Progenitor cell of endocrine pancreas (in vitro differentiated cells): ENCODE measurements at regions not wholly inside any gene's neighbourhood (a gene's known extent, or its start where the extent isn't known, plus 50 kb on each side); places are given as distances from the start of the nearest gene placed in this dataset.

Source experiments
- DNase-seq: peaks from one replicate; pipeline ENCODE4 v3.0.0; 2021; ENCODE audit warnings: low spot score; ENCODE audit not compliant: unreplicated experiment
- H3K27ac Mint-ChIP-seq: 2 replicates; pipeline ENCODE4 v1.8.0; 2021; ENCODE audit warnings: mild to moderate bottlenecking, moderate library complexity, mixed read lengths
- H3K27me3 Mint-ChIP-seq: 2 replicates; pipeline ENCODE4 v1.8.0; 2021; ENCODE audit warnings: mixed read lengths
- H3K36me3 Mint-ChIP-seq: 2 replicates; pipeline ENCODE4 v1.8.0; 2022; ENCODE audit warnings: mixed read lengths; ENCODE audit not compliant: insufficient read depth
- H3K4me1 Mint-ChIP-seq: 2 replicates; pipeline ENCODE4 v1.8.0; 2021; ENCODE audit warnings: low read depth, mixed read lengths
- H3K4me3 Mint-ChIP-seq: 2 replicates; pipeline ENCODE4 v1.8.0; 2021; ENCODE audit warnings: low read depth, mild to moderate bottlenecking, moderate library complexity, mixed read lengths
- H3K9me3 Mint-ChIP-seq: 2 replicates; pipeline ENCODE4 v1.8.0; 2021; ENCODE audit warnings: low read depth, mixed read lengths
- CTCF ChIP-seq: fragments of 200-600 bp; sonication (generic); IDR thresholded peaks from one replicate; pipeline ENCODE4 v1.5.0; 2021; ENCODE audit warnings: antibody characterized with exemption, mild to moderate bottlenecking; ENCODE audit not compliant: unreplicated experiment

- TF ChIP-seq CTCF, result no peak
- H3K4me3 Mint-ChIP-seq, result no peak overlapping the region
- H3K27me3 Mint-ChIP-seq, result no peaks in the 10 kb centered on the region
- peaks cover 3% of the 10 kb centered on the region for H3K9me3 Mint-ChIP-seq
- H3K4me1 Mint-ChIP-seq, result no peaks in the 10 kb centered on the region
- no peak for DNase-seq
- H3K27ac Mint-ChIP-seq, result no peak overlapping the region
- no peaks in the 10 kb centered on the region for H3K36me3 Mint-ChIP-seq
These were observed 218.6 kb upstream of the KCNIP4 start for GRCh38 chr4:22167201-22167600.

GRCh38 chr4:22162454-22162853 lies 213.9 kb upstream of the KCNIP4 start:
- H3K27me3 Mint-ChIP-seq, result no peaks in the 10 kb centered on the region
- H3K9me3 Mint-ChIP-seq, result peaks cover 15% of the 10 kb centered on the region
- H3K27ac Mint-ChIP-seq, result no peak overlapping the region
- no peaks in the 10 kb centered on the region for H3K36me3 Mint-ChIP-seq
- H3K4me1 Mint-ChIP-seq, result no peaks in the 10 kb centered on the region
- TF ChIP-seq CTCF, result no peak
- H3K4me3 Mint-ChIP-seq, result no peak overlapping the region
- DNase-seq, result no peak

- DNase-seq, result no peak
- TF ChIP-seq CTCF, result no peak
- H3K9me3 Mint-ChIP-seq, result no peaks in the 10 kb centered on the region
These were observed 182.2 kb upstream of the KCNIP4 start for GRCh38 chr4:22130741-22131140.

GRCh38 chr4:22129454-22130029 lies 181.0 kb upstream of the KCNIP4 start:
- Mint-ChIP-seq H3K27ac (no peak overlapping the region), H3K27me3 (no peaks in the 10 kb centered on the region), H3K36me3 (no peaks in the 10 kb centered on the region), H3K4me1 (no peaks in the 10 kb centered on the region), H3K9me3 (no peaks in the 10 kb centered on the region), H3K4me3 (no peak overlapping the region)
- DNase-seq, result no peak
- peak; percentile 61 for TF ChIP-seq CTCF

More at GRCh38 chr4:22130741-22131140, 182.2 kb upstream of the KCNIP4 start:
- Mint-ChIP-seq H3K36me3 (no peaks in the 10 kb centered on the region), H3K4me3 (no peak overlapping the region), H3K4me1 (no peaks in the 10 kb centered on the region), H3K27ac (no peak overlapping the region), H3K27me3 (no peaks in the 10 kb centered on the region)

GRCh38 chr4:22122062-22122461 lies 173.5 kb upstream of the KCNIP4 start:
- no peak for DNase-seq
- H3K27ac Mint-ChIP-seq, result no peak overlapping the region
- H3K9me3 Mint-ChIP-seq, result peaks cover 15% of the 10 kb centered on the region
- H3K36me3 Mint-ChIP-seq, result no peaks in the 10 kb centered on the region
- no peaks in the 10 kb centered on the region for H3K27me3 Mint-ChIP-seq
- TF ChIP-seq CTCF, result no peak
- no peaks in the 10 kb centered on the region for H3K4me1 Mint-ChIP-seq
- no peak overlapping the region for H3K4me3 Mint-ChIP-seq
